Mesendoderm (in vitro differentiated cells): ENCODE measurements at regions not wholly inside any gene's neighbourhood (a gene's known extent, or its start where the extent isn't known, plus 50 kb on each side); places are given as distances from the start of the nearest gene placed in this dataset.

Experiments
- DNase-seq: peaks from one replicate; pipeline ENCODE4 v3.0.0; 2013
- H2AK5ac ChIP-seq: 2 replicates; pipeline ENCODE4 v1.6.1; 2013; ENCODE audit warnings: low read length, inconsistent platforms
- H2BK120ac ChIP-seq: 2 replicates; pipeline ENCODE4 v1.6.1; 2013; ENCODE audit warnings: low read depth, mild to moderate bottlenecking, low read length, moderate library complexity, mixed read lengths
- H2BK15ac ChIP-seq: replicated peaks from 2 replicates; pipeline ENCODE4 v1.6.1; 2013; ENCODE audit warnings: low read depth, mild to moderate bottlenecking, moderate library complexity
- H2BK5ac ChIP-seq: 2 replicates; pipeline ENCODE4 v1.6.1; 2013; ENCODE audit warnings: low read length, inconsistent platforms
- H3K18ac ChIP-seq: 2 replicates; pipeline ENCODE4 v1.6.1; 2013; ENCODE audit warnings: mild to moderate bottlenecking, low read length, mixed read lengths
- H3K23ac ChIP-seq: one replicate; pipeline ENCODE4 v1.6.1; 2013; ENCODE audit warnings: low read length
- H3K27ac ChIP-seq: 2 replicates; pipeline ENCODE4 v1.5.1; 2013; ENCODE audit warnings: low read depth, mild to moderate bottlenecking, inconsistent platforms, low read length, moderate library complexity
- H3K27me3 ChIP-seq: 2 replicates; pipeline ENCODE4 v1.6.1; 2013; ENCODE audit warnings: low read length, control low read depth, mild to moderate bottlenecking, inconsistent platforms; ENCODE audit not compliant: insufficient read depth, poor library complexity
- H3K36me3 ChIP-seq: 2 replicates; pipeline ENCODE4 v1.6.1; 2013; ENCODE audit warnings: low read length, inconsistent platforms; ENCODE audit not compliant: control insufficient read depth, insufficient read depth
- H3K4ac ChIP-seq: one replicate; pipeline ENCODE4 v1.6.1; 2013; ENCODE audit warnings: low read depth, mild to moderate bottlenecking, low read length, moderate library complexity
- H3K4me1 ChIP-seq: 2 replicates; pipeline ENCODE4 v1.6.1; 2013; ENCODE audit warnings: low read depth, low read length, inconsistent platforms; ENCODE audit not compliant: control insufficient read depth
- H3K4me2 ChIP-seq: 2 replicates; pipeline ENCODE4 v1.6.1; 2013; ENCODE audit warnings: low read length
- H3K4me3 ChIP-seq: 2 replicates; pipeline ENCODE4 v1.5.1; 2013; ENCODE audit warnings: mild to moderate bottlenecking, low read length
- H3K56ac ChIP-seq: one replicate; pipeline ENCODE4 v1.6.1; 2013; ENCODE audit warnings: low read length
- H3K79me1 ChIP-seq: 2 replicates; pipeline ENCODE4 v1.6.1; 2013; ENCODE audit warnings: low read length, inconsistent platforms
- H3K79me2 ChIP-seq: 2 replicates; pipeline ENCODE4 v1.6.1; 2013; ENCODE audit warnings: mild to moderate bottlenecking, low read length; ENCODE audit not compliant: control insufficient read depth, insufficient read depth
- H3K9ac ChIP-seq: 2 replicates; pipeline ENCODE4 v1.6.1; 2013; ENCODE audit warnings: low read length, inconsistent platforms
- H4K5ac ChIP-seq: one replicate; pipeline ENCODE4 v1.6.1; 2013; ENCODE audit warnings: low read length
- H4K8ac ChIP-seq: one replicate; pipeline ENCODE4 v1.6.1; 2013; ENCODE audit warnings: low read depth, mild to moderate bottlenecking, control low read depth, low read length, moderate library complexity
- WGBS: extraction: QIAGEN DNeasy Blood & Tissue Kit; methylation state at CpG from one replicate; pipeline ENCODE4 v1.1.7; 2013; ENCODE audit warnings: low lambda C conversion rate, missing lambda C conversion rate; ENCODE audit not compliant: insufficient coverage; ENCODE audit errors: extremely low coverage; 5-methylcytosine and 5-hydroxymethylcytosine counted together

DNA sequence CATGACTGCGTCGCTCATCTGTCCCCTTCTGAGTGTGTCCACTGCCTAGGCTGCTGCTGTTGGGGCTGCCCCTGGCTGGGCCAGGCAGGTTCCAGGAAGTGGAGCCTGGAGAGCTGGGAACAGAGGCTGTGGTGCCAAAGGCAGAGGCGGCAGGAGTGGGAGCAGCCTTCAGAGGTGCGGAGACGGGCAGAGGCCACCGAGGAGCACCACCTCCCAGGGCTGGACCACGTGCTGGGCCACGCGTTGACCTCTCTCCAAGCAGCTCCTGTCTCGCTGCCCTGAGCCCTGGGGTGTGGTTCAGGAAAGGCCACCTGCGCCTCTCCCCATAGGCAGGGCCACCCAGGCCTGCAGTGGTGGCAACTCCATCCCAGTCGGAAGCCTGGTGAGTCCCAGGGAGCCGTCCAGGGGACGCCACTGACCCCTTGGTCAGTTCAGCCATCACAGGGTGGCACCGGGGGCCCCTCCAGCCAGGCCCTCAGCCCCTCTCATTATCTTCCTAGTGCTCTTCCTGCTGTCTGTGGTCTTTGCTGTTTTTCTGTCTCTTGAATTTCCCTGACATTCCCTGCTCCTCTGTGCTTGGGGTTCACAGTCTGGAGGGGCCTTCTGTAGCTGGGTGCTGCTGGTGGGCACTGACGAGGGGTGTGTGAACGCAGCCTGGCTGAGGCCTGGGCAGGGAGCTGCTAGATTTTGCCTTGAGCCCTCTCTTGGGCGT is 122.8 kb upstream of the HS6ST1 start:
- DNase-seq, result no peak

GRCh38 chr2:128442053-128442751 is 123.5 kb upstream of the HS6ST1 start:
- Histone ChIP-seq H3K23ac (no peak overlapping the region), H4K5ac (no peak overlapping the region), H2AK5ac (no peak overlapping the region), H3K4ac (no peak overlapping the region), H3K9ac (no peak overlapping the region), H3K79me1 (no peaks in the 10 kb centered on the region), H2BK5ac (no peak overlapping the region), H2BK120ac (peak overlapping the region; percentile 3), H4K8ac (peak overlapping the region; percentile 28), H3K56ac (peak overlapping the region; percentile 65), H3K4me1 (peaks cover 3% of the 10 kb centered on the region), H3K27ac (no peak overlapping the region), H3K4me3 (no peak overlapping the region), H3K18ac (peak overlapping the region; percentile 42), H3K79me2 (no peaks in the 10 kb centered on the region), H3K36me3 (no peaks in the 10 kb centered on the region), H3K27me3 (no peaks in the 10 kb centered on the region), H2BK15ac (no peak overlapping the region), H3K4me2 (no peak overlapping the region)
- DNase-seq, result peak; percentile 46
- WGBS, result no CpG with 5 or more reads among the region's 8 CpGs

More for the DNA sequence above, 122.8 kb upstream of the HS6ST1 start:
- Histone ChIP-seq H3K79me1 (no peaks in the 10 kb centered on the region), H4K5ac (no peak overlapping the region), H3K36me3 (no peaks in the 10 kb centered on the region), H2AK5ac (peak overlapping the region; percentile 32), H3K4me3 (no peak overlapping the region), H4K8ac (no peak overlapping the region), H3K27ac (no peak overlapping the region), H3K4ac (no peak overlapping the region), H2BK15ac (no peak overlapping the region), H3K9ac (no peak overlapping the region), H3K4me2 (no peak overlapping the region), H2BK5ac (no peak overlapping the region), H3K23ac (no peak overlapping the region), H3K4me1 (peaks cover 3% of the 10 kb centered on the region), H3K56ac (peak overlapping the region; percentile 10), H3K18ac (peak overlapping the region; percentile 42), H2BK120ac (peak overlapping the region; percentile 3), H3K79me2 (no peaks in the 10 kb centered on the region), H3K27me3 (no peaks in the 10 kb centered on the region)
- no CpG with 5 or more reads among the region's 18 CpGs for WGBS

GRCh38 chr2:128442891-128443302 is 124.2 kb upstream of the HS6ST1 start:
- Histone ChIP-seq H3K27ac (no peak overlapping the region), H3K4me2 (no peak overlapping the region)
- DNase-seq, result peak; percentile 70

DNA sequence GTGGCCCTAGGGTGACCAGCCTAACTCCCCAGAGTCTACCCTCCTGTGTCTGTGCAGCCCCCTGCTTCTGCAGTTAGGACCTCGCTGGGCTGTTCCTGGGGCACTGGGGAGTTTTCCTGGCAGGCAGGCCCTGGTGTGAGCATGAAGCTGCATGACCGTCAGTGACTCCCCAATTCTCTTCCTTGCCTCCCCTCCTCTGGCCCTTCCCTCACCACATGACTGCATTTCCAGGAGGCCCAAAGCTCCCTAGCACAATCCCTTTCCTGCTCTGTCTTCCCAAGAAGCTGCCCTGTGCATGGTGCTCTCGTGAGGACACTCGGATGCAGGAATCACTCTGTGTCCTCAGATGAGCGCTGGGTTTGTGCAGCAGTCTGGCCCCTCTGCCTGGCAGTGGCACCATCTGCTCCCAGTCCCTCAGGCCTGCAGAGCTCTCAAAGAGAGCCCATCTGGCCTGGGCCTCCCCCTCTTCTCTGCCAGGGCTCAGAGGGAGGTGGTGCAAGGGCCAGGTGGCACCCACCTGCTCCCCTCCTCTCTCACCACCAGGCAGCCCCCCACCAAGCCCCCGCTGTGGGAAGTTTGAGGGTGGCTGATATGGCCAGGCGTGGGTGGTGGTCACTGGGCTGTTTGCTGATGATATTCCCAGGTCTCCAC is 125.6 kb upstream of the HS6ST1 start:
- Histone ChIP-seq H3K4me3 (no peak overlapping the region), H3K4me1 (peaks cover 3% of the 10 kb centered on the region), H3K4ac (no peak overlapping the region), H3K56ac (peak overlapping the region; percentile 22), H3K9ac (no peak overlapping the region), H3K23ac (no peak overlapping the region), H3K79me1 (no peaks in the 10 kb centered on the region), H4K8ac (no peak overlapping the region), H2BK5ac (no peak overlapping the region), H2BK120ac (no peak overlapping the region), H4K5ac (no peak overlapping the region), H3K27ac (no peak overlapping the region), H3K18ac (no peak overlapping the region), H3K79me2 (no peaks in the 10 kb centered on the region), H3K4me2 (no peak overlapping the region), H2BK15ac (no peak overlapping the region), H2AK5ac (no peak overlapping the region), H3K36me3 (no peaks in the 10 kb centered on the region), H3K27me3 (no peaks in the 10 kb centered on the region)
- no CpG with 5 or more reads among the region's 7 CpGs for WGBS
- DNase-seq, result no peak

More at GRCh38 chr2:128442891-128443302, 124.2 kb upstream of the HS6ST1 start:
- H2BK120ac ChIP-seq, result no peak overlapping the region
- H4K5ac ChIP-seq, result no peak overlapping the region
- H3K4me3 ChIP-seq, result no peak overlapping the region
- peak overlapping the region; percentile 74 for H3K56ac ChIP-seq
- no peak overlapping the region for H3K18ac ChIP-seq
- no peak overlapping the region for H2BK15ac ChIP-seq
- no peaks in the 10 kb centered on the region for H3K27me3 ChIP-seq
- no CpG with 5 or more reads among the region's 10 CpGs for WGBS
- H3K4me1 ChIP-seq, result peaks cover 3% of the 10 kb centered on the region
- no peak overlapping the region for H4K8ac ChIP-seq
- no peak overlapping the region for H3K23ac ChIP-seq
- H3K79me2 ChIP-seq, result no peaks in the 10 kb centered on the region
- H2AK5ac ChIP-seq, result no peak overlapping the region
- no peaks in the 10 kb centered on the region for H3K36me3 ChIP-seq
- H2BK5ac ChIP-seq, result peak overlapping the region; percentile 25
- no peaks in the 10 kb centered on the region for H3K79me1 ChIP-seq
- H3K9ac ChIP-seq, result no peak overlapping the region
- no peak overlapping the region for H3K4ac ChIP-seq

- no peak overlapping the region for H3K23ac ChIP-seq
- H2BK5ac ChIP-seq, result no peak overlapping the region
- no peak overlapping the region for H3K4me2 ChIP-seq
- H3K27ac ChIP-seq, result no peak overlapping the region
- H4K8ac ChIP-seq, result no peak overlapping the region
- H3K18ac ChIP-seq, result no peak overlapping the region
- no peaks in the 10 kb centered on the region for H3K36me3 ChIP-seq
- no peak overlapping the region for H2BK15ac ChIP-seq
- H3K9ac ChIP-seq, result no peak overlapping the region
- WGBS, result no CpG with 5 or more reads among the region's 10 CpGs
- no peak overlapping the region for H3K4me3 ChIP-seq
- no peak overlapping the region for H2BK120ac ChIP-seq
- H3K4me1 ChIP-seq, result peaks cover 3% of the 10 kb centered on the region
- H2AK5ac ChIP-seq, result no peak overlapping the region
- H3K56ac ChIP-seq, result no peak overlapping the region
- no peaks in the 10 kb centered on the region for H3K27me3 ChIP-seq
- H4K5ac ChIP-seq, result no peak overlapping the region
- no peaks in the 10 kb centered on the region for H3K79me2 ChIP-seq
- no peak overlapping the region for H3K4ac ChIP-seq
- no peaks in the 10 kb centered on the region for H3K79me1 ChIP-seq
- no peak for DNase-seq
These were observed 126.3 kb upstream of the HS6ST1 start for GRCh38 chr2:128444816-128445522.
